ENCODE measurements at regions not wholly inside any gene's neighbourhood (a gene's known extent, or its start where the extent isn't known, plus 50 kb on each side); places are given as distances from the start of the nearest gene placed in this dataset.
"Not testable (repeated sequence)": the region's sequence is repeated elsewhere in the genome, so short reads cannot be mapped to it uniquely, and the experiment has no call there.

- not testable (repeated sequence) for DNase-seq
Observed at GRCh38 chr7:32816409-32816948, 75.1 kb downstream of the KBTBD2 start.

GRCh38 chr7:32814779-32815178 is 76.8 kb downstream of the KBTBD2 start:
- not testable (repeated sequence) for DNase-seq

GRCh38 chr7:32809871-32810270 is 81.7 kb downstream of the KBTBD2 start:
- no peak for DNase-seq

- no peak for DNase-seq
Observed at GRCh38 chr7:32809347-32809746, 82.2 kb downstream of the KBTBD2 start.

GRCh38 chr7:32803406-32804141 is 88.0 kb downstream of the KBTBD2 start:
- no peak for DNase-seq

- DNase-seq: no peak
Observed at GRCh38 chr7:32802305-32802910, 89.2 kb downstream of the KBTBD2 start.

- DNase-seq: not testable (repeated sequence)
Observed at GRCh38 chr7:32793053-32793452, 98.5 kb downstream of the KBTBD2 start.

GRCh38 chr7:32790766-32791430 is 100.7 kb downstream of the KBTBD2 start:
- DNase-seq: not testable (repeated sequence)

GRCh38 chr7:32789266-32789665 is 102.3 kb downstream of the KBTBD2 start:
- not testable (repeated sequence) for DNase-seq

GRCh38 chr7:32788174-32788573 is 103.4 kb downstream of the KBTBD2 start:
- not testable (repeated sequence) for DNase-seq

- DNase-seq: not testable (repeated sequence)
Observed at GRCh38 chr7:32785365-32785944, 106.1 kb downstream of the KBTBD2 start.

GRCh38 chr7:32779895-32780294 is 111.7 kb downstream of the KBTBD2 start:
- not testable (repeated sequence) for DNase-seq

- DNase-seq: no peak
Observed at GRCh38 chr7:32779167-32779566, 112.4 kb downstream of the KBTBD2 start.

- DNase-seq: not testable (repeated sequence)
Observed at GRCh38 chr7:32777041-32777666, 114.4 kb downstream of the KBTBD2 start.

- DNase-seq: not testable (repeated sequence)
Observed at GRCh38 chr7:32776318-32776717, 115.2 kb downstream of the KBTBD2 start.

GRCh38 chr7:32775809-32776208 is 115.8 kb downstream of the KBTBD2 start:
- not testable (repeated sequence) for DNase-seq

GRCh38 chr7:32774541-32774951 is 117.0 kb downstream of the KBTBD2 start:
- DNase-seq: no peak

GRCh38 chr7:32768866-32769510 is 122.6 kb downstream of the KBTBD2 start:
- DNase-seq: not testable (repeated sequence)

- DNase-seq: not testable (repeated sequence)
Observed at GRCh38 chr7:32768338-32768737, 123.2 kb downstream of the KBTBD2 start.

- DNase-seq: not testable (repeated sequence)
Observed at GRCh38 chr7:32765649-32766251, 125.8 kb downstream of the KBTBD2 start.

- DNase-seq: no peak
Observed at GRCh38 chr7:32765185-32765584, 126.4 kb downstream of the KBTBD2 start.

- DNase-seq: no peak
Observed at GRCh38 chr7:32762925-32763293, 128.7 kb downstream of the KBTBD2 start.

All from SW 1271 (cell line).